ENCODE measurements at regions not wholly inside any gene's neighbourhood (a gene's known extent, or its start where the extent isn't known, plus 50 kb on each side); places are given as distances from the start of the nearest gene placed in this dataset.

DNA sequence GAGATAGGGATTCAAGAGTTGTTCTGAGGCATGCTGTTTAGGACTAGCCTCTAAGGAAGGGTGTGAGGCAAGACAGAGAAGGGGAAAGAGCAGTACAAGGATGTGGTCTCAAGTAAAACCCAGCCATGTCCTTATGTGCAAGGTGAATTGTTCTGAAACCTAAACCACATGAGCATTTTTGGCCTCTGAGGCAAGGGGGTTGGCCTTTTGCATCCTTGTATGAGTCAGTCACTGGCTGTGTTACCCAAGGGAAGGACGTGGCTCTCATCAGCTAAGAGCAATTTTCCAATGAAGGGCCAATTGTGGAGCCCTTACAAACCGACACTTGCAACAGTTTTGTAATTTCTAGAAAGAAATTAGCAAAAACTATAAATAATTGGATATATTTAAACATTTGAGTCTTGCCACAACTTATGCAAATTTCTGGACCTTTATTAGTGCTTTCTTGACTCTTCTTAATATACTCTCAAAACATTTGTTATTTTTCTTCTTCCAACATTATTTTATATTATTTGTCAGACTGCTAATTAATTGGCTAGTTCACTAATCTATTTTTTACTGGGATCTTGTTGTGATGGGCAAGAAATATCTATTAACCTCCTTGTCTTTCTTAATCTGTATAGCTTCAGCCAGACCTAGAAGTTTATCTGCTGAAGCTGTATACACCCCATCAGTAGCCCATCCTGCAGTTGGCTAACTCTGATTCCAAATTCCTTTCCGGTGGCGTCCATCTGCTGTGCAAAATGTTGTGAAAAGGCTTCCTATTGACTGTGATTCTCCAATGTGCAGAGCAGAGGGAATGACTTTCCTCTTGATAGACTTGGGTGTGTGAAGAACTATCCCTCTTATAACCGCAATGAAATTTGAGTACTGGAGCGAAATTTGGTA lies 97.7 kb upstream of the P2RY1 start:
- H2BK15ac ChIP-seq (ENCODE audit: low read depth, low read length) = no peak overlapping the region
- no peak overlapping the region for H2BK5ac ChIP-seq (ENCODE audit: insufficient read length, low read length)
- peaks cover 2% of the 10 kb centered on the region; the same call in 1 of the 2 replicates for H3K4me1 ChIP-seq (ENCODE audit: insufficient read depth, low read length)
- H4K5ac ChIP-seq (ENCODE audit: insufficient read length, low read depth, low read length) = no peak overlapping the region
- TF ChIP-seq, protein P1, sequence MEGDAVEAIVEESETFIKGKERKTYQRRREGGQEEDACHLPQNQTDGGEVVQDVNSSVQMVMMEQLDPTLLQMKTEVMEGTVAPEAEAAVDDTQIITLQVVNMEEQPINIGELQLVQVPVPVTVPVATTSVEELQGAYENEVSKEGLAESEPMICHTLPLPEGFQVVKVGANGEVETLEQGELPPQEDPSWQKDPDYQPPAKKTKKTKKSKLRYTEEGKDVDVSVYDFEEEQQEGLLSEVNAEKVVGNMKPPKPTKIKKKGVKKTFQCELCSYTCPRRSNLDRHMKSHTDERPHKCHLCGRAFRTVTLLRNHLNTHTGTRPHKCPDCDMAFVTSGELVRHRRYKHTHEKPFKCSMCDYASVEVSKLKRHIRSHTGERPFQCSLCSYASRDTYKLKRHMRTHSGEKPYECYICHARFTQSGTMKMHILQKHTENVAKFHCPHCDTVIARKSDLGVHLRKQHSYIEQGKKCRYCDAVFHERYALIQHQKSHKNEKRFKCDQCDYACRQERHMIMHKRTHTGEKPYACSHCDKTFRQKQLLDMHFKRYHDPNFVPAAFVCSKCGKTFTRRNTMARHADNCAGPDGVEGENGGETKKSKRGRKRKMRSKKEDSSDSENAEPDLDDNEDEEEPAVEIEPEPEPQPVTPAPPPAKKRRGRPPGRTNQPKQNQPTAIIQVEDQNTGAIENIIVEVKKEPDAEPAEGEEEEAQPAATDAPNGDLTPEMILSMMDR (conservative IDR thresholded peaks at IDR 0.05) = no peak
- H3K9me3 ChIP-seq (ENCODE audit: control insufficient read depth, low read depth, low read length) = no peaks in the 10 kb centered on the region
- H3K14ac ChIP-seq (ENCODE audit: insufficient read depth, low read length) = no peak overlapping the region
- H3K9ac ChIP-seq (ENCODE audit: extremely low read depth, insufficient read length, low read length) = no peak overlapping the region
- Mint-ChIP-seq H3K9me3 (no peaks in the 10 kb centered on the region), H3K4me3 (no peak overlapping the region), H3K27ac (no peak overlapping the region), H3K4me1 (no peaks in the 10 kb centered on the region), H3K27me3 (ENCODE audit: low read depth) (no peaks in the 10 kb centered on the region), H3K36me3 (ENCODE audit: insufficient read depth in 1 of 3, low read depth in 3 of 3) (no peaks in the 10 kb centered on the region)
- no peak overlapping the region for H4K8ac ChIP-seq (replicated peaks; ENCODE audit: insufficient read length, low read depth, low read length)
- H4K20me1 ChIP-seq (ENCODE audit: control insufficient read depth, insufficient read depth, insufficient read length) = no peaks in the 10 kb centered on the region
- WGBS (ENCODE audit: extremely low coverage, insufficient read length, low lambda C conversion rate) = no CpG with 5 or more reads among the region's 6 CpGs
- DNase-seq = no peak
- no peak overlapping the region for H2AFZ ChIP-seq (ENCODE audit: low read length)
- no peak overlapping the region for H3T11ph ChIP-seq (ENCODE audit: low read length)
- no peak overlapping the region for H3K18ac ChIP-seq (ENCODE audit: insufficient read length, low read depth, low read length)
- H3K4me2 ChIP-seq (ENCODE audit: insufficient read depth, insufficient read length, low read length) = no peak overlapping the region
- H3K79me2 ChIP-seq (ENCODE audit: insufficient read depth, low read length) = no peaks in the 10 kb centered on the region
- H3K27me3 ChIP-seq (ENCODE audit: insufficient read depth, low read length) = no peaks in the 10 kb centered on the region
- H3K27ac ChIP-seq (ENCODE audit: insufficient read length, low read depth, low read length) = no peak overlapping the region
- H3K23ac ChIP-seq (ENCODE audit: insufficient read length, low read depth, low read length) = no peak overlapping the region
- no peak overlapping the region for H3K4ac ChIP-seq (ENCODE audit: low read depth, low read length)
- H4K91ac ChIP-seq (ENCODE audit: insufficient read length, low read depth, low read length) = no peak overlapping the region
- H3K23me2 ChIP-seq (ENCODE audit: insufficient read length, low read depth, low read length, poor library complexity, severe bottlenecking) = no peaks in the 10 kb centered on the region
- H3K79me1 ChIP-seq (ENCODE audit: insufficient read depth, low read depth, low read length, poor library complexity, severe bottlenecking) = no peaks in the 10 kb centered on the region
- H2BK12ac ChIP-seq (ENCODE audit: insufficient read length, low read depth, low read length) = no peak overlapping the region
- H3K56ac ChIP-seq (ENCODE audit: insufficient read length, low read depth, low read length) = no peak overlapping the region
- no peak overlapping the region for H2BK20ac ChIP-seq (ENCODE audit: low read depth, low read length, poor library complexity, severe bottlenecking)
- H2AK5ac ChIP-seq (ENCODE audit: insufficient read length, low read length) = no peak overlapping the region
- no peak overlapping the region for H2BK120ac ChIP-seq (ENCODE audit: low read depth, low read length, poor library complexity, severe bottlenecking)

All from H9 (cell line).